SU-DHL-6 (cell line): ENCODE measurements at regions not wholly inside any gene's neighbourhood (a gene's known extent, or its start where the extent isn't known, plus 50 kb on each side); places are given as distances from the start of the nearest gene placed in this dataset.

Experiments
- CTCF ChIP-seq: fragments of 200-600 bp; sonication (generic); IDR thresholded peaks from one replicate; pipeline ENCODE4 v1.5.1; 2017; ENCODE audit warnings: antibody characterized with exemption, mild to moderate bottlenecking, low read length, moderate library complexity; ENCODE audit not compliant: insufficient read depth, poor library complexity, severe bottlenecking
- EZH2phosphoT487 ChIP-seq: fragments of 200-600 bp; sonication (generic), shearing (Covaris generic); conservative IDR thresholded peaks from 2 replicates; pipeline ENCODE4 v1.6.1; 2018; ENCODE audit warnings: mild to moderate bottlenecking, antibody characterized with exemption, low read length, moderate library complexity, mixed read lengths

GRCh38 chr16:48098472-48098871 lies 57.3 kb downstream of the ABCC12 start:
- TF ChIP-seq CTCF (no peak), EZH2phosphoT487 (no peak)
